Neural cell (in vitro differentiated cells): ENCODE measurements at regions not wholly inside any gene's neighbourhood (a gene's known extent, or its start where the extent isn't known, plus 50 kb on each side); places are given as distances from the start of the nearest gene placed in this dataset.

Experiments used
- H2AFZ ChIP-seq: fragments of 200-600, 300-800 bp; sonication (generic), shearing (Covaris generic); 2 replicates; pipeline ENCODE4 v1.6.0; 2014; ENCODE audit warnings: low read depth, mild to moderate bottlenecking, antibody characterized with exemption, low read length, moderate library complexity
- H3F3A ChIP-seq: fragments of 200-600 bp; shearing (Covaris generic); 2 replicates; pipeline ENCODE4 v1.6.1; 2016; ENCODE audit warnings: mild to moderate bottlenecking, moderate library complexity, mixed read lengths, antibody characterized with exemption, low read length; ENCODE audit not compliant: insufficient read depth, poor library complexity, severe bottlenecking
- H3K27ac ChIP-seq: fragments of 200-600, 300-800 bp; sonication (generic), shearing (Covaris generic); 2 replicates; pipeline ENCODE4 v1.5.1; 2014; ENCODE audit warnings: mild to moderate bottlenecking, low read length, moderate library complexity
- H3K27me3 ChIP-seq: fragments of 300-800, 200-600 bp; sonication (generic), shearing (Covaris generic); 2 replicates; pipeline ENCODE4 v1.6.0; 2014; ENCODE audit warnings: mild to moderate bottlenecking, low read depth, low read length, moderate library complexity; ENCODE audit not compliant: insufficient read depth
- H3K36me3 ChIP-seq: fragments of 300-800, 200-600 bp; sonication (generic), shearing (Covaris generic); 2 replicates; pipeline ENCODE4 v1.5.1; 2014; ENCODE audit warnings: mild to moderate bottlenecking, antibody characterized with exemption, low read length, moderate library complexity; ENCODE audit not compliant: insufficient read depth
- H3K4me2 ChIP-seq: fragments of 300-800, 200-600 bp; sonication (generic), shearing (Covaris generic); 2 replicates; pipeline ENCODE4 v1.6.0; 2014; ENCODE audit warnings: mild to moderate bottlenecking, low read length
- H3K4me3 ChIP-seq: fragments of 300-800, 200-600 bp; sonication (generic), shearing (Covaris generic); 2 replicates; pipeline ENCODE4 v1.5.1; 2014; ENCODE audit warnings: mild to moderate bottlenecking, low read length, moderate library complexity
- H3K79me2 ChIP-seq: fragments of 200-600 bp; shearing (Covaris generic); replicated peaks from 2 replicates; pipeline ENCODE4 v1.6.0; 2014; ENCODE audit warnings: mild to moderate bottlenecking, low read length, moderate library complexity; ENCODE audit not compliant: insufficient read depth
- H3K9ac ChIP-seq: fragments of 300-800, 200-600 bp; sonication (generic), shearing (Covaris generic); 2 replicates; pipeline ENCODE4 v1.6.1; 2016; ENCODE audit warnings: mild to moderate bottlenecking, low read length, mixed read lengths
- H3K9me2 ChIP-seq: fragments of 200-600 bp; shearing (Covaris generic); 2 replicates; pipeline ENCODE4 v1.6.1; 2016; ENCODE audit warnings: mild to moderate bottlenecking, low read length, mixed read lengths; ENCODE audit not compliant: insufficient read depth
- H3K9me3 ChIP-seq: fragments of 200-600, 300-800 bp; sonication (generic), shearing (Covaris generic); 2 replicates; pipeline ENCODE4 v1.6.1; 2016; ENCODE audit warnings: mild to moderate bottlenecking, mixed run types, low read length, moderate library complexity, mixed read lengths
- H4K20me1 ChIP-seq: fragments of 200-600 bp; shearing (Covaris generic); 2 replicates; pipeline ENCODE4 v1.6.1; 2016; ENCODE audit warnings: mild to moderate bottlenecking, mixed run types; ENCODE audit not compliant: insufficient read depth
- EP300 ChIP-seq: fragments of 450-650 bp; conservative IDR thresholded peaks from 2 replicates; pipeline ENCODE4 v1.6.1; 2014; ENCODE audit warnings: antibody characterized with exemption, mild to moderate bottlenecking, moderate library complexity; ENCODE audit not compliant: poor library complexity, severe bottlenecking
- EZH2 ChIP-seq: fragments of 200-600, 300-800 bp; shearing (Covaris generic), sonication (generic); IDR thresholded peaks from 2 replicates; pipeline ENCODE4 v1.6.1; 2014; ENCODE audit warnings: antibody characterized with exemption, low read length, borderline replicate concordance, mild to moderate bottlenecking; ENCODE audit not compliant: insufficient read depth, poor library complexity, severe bottlenecking
- MXI1 ChIP-seq: fragments of 450-650 bp; conservative IDR thresholded peaks from 2 replicates; pipeline ENCODE4 v1.6.1; 2014; ENCODE audit warnings: antibody characterized with exemption, mild to moderate bottlenecking; ENCODE audit not compliant: poor library complexity, severe bottlenecking
- POLR2AphosphoS5 ChIP-seq: IDR thresholded peaks from 2 replicates; pipeline ENCODE4 v1.6.1; 2012
- RAD21 ChIP-seq: fragments of 450-650 bp; conservative IDR thresholded peaks from 2 replicates; pipeline ENCODE4 v1.6.1; 2014; ENCODE audit warnings: antibody characterized with exemption, mild to moderate bottlenecking, moderate library complexity
- SMC3 ChIP-seq: fragments of 450-650 bp; conservative IDR thresholded peaks from 2 replicates; pipeline ENCODE4 v1.6.1; 2014; ENCODE audit warnings: antibody characterized with exemption, mild to moderate bottlenecking, moderate library complexity; ENCODE audit not compliant: poor library complexity
- TAF1 ChIP-seq: IDR thresholded peaks from 2 replicates; pipeline ENCODE4 v1.6.1; 2012; ENCODE audit warnings: low read depth
- TF ChIP-seq, protein P1 (sequence below): IDR thresholded peaks from 2 replicates; pipeline ENCODE4 v1.6.1; 2012; ENCODE audit warnings: borderline replicate concordance
- TF ChIP-seq, protein P2 (sequence below): fragments of 450-650 bp; IDR thresholded peaks from 2 replicates; pipeline ENCODE4 v1.5.1; 2014; ENCODE audit warnings: antibody characterized with exemption, mild to moderate bottlenecking, moderate library complexity; ENCODE audit not compliant: poor library complexity, severe bottlenecking

DNA sequence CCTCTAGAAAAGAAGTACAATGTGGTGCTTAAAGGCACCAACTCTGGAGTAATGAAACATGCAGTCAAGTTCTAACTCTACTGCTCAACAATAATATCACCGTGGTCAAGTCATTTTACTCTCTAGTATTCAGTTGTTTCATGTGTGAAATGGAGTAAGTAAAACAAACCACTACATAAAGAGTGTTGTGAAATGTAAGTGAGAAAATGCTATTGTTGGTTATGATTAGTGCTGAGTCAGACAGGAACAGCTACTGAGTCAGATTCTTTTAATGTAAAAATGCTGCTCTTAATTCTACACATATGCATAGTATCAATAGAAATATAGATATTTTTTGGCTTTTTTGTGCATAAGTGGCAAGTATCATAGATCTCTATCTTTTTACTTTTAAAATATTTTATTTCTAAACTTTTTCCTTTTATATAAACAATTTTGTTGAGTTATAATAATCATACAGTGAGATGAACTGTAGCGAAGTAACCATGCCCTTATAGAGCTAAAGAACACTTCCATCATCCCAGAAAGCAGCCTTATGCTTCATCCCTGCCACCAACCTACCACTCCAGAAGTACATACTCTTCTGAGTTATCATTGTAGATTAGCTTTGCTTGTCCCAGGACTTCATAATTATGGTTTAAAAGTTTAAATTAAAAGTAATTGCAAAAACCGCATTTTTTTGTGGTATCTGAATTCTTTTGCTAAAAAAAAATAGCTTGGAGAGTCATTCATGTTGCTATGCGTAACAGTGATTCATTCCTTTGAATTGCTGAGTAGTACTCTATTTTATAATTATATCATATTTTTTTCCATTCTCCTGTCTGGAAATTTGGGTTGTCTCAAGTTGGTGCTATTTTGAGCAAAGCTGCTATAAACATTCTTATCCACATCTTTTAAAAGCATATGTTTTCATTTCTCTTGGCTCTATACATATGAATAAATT lies 548.2 kb upstream of the CLINT1 start:
- Histone ChIP-seq H3K9me2 (no peaks in the 10 kb centered on the region), H3K4me2 (no peak overlapping the region), H2AFZ (no peak overlapping the region), H3K36me3 (no peaks in the 10 kb centered on the region), H3K4me3 (no peak overlapping the region), H4K20me1 (no peaks in the 10 kb centered on the region), H3K79me2 (no peaks in the 10 kb centered on the region), H3K27me3 (no peaks in the 10 kb centered on the region), H3K9me3 (no peaks in the 10 kb centered on the region), H3F3A (no peaks in the 10 kb centered on the region), H3K9ac (no peak overlapping the region), H3K27ac (no peak overlapping the region)
- TF ChIP-seq POLR2AphosphoS5 = no peak
- no peak for TF ChIP-seq RAD21
- TF ChIP-seq, protein P1, sequence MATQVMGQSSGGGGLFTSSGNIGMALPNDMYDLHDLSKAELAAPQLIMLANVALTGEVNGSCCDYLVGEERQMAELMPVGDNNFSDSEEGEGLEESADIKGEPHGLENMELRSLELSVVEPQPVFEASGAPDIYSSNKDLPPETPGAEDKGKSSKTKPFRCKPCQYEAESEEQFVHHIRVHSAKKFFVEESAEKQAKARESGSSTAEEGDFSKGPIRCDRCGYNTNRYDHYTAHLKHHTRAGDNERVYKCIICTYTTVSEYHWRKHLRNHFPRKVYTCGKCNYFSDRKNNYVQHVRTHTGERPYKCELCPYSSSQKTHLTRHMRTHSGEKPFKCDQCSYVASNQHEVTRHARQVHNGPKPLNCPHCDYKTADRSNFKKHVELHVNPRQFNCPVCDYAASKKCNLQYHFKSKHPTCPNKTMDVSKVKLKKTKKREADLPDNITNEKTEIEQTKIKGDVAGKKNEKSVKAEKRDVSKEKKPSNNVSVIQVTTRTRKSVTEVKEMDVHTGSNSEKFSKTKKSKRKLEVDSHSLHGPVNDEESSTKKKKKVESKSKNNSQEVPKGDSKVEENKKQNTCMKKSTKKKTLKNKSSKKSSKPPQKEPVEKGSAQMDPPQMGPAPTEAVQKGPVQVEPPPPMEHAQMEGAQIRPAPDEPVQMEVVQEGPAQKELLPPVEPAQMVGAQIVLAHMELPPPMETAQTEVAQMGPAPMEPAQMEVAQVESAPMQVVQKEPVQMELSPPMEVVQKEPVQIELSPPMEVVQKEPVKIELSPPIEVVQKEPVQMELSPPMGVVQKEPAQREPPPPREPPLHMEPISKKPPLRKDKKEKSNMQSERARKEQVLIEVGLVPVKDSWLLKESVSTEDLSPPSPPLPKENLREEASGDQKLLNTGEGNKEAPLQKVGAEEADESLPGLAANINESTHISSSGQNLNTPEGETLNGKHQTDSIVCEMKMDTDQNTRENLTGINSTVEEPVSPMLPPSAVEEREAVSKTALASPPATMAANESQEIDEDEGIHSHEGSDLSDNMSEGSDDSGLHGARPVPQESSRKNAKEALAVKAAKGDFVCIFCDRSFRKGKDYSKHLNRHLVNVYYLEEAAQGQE = no peak

DNA sequence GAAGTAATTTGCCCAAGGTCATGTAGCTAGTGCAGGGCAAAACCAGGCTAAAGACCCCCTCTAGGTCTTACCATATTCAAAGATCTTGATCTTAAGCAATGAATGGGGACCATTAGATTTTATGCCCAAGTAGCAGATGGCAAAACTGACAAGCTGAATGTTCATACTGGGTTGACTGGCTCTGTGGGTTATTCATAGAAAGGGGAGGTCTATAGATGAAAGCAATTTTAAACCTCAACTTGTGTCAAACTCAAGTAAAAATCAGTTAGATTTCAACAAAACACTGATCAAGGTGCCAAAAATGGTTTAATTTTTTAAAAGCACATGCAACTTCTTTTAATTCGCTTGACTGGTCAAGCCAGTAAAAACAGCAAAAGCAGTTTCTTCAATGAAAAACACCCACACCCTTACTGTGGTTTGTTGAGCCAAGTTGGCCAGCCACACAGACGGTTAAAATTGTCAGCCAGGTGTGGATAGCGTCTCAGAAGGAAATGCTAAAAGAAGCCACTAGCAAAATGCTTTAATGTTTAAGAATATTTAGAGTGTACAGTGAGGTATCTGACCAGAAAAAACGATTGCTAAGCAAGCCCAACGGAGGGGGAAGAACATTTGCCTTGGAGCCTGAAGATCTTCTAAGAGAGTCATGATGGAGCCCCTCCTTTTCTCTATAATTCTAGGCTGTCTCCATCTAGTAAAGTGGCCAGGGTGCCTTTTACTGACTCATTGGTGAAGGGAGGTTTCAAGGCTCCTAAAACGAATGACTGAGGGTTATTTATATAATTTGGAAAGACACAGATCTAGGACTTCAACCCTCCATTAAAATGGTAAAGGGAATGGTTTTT lies 539.6 kb upstream of the CLINT1 start:
- H3K9me2 ChIP-seq = no peaks in the 10 kb centered on the region
- H3K4me2 ChIP-seq = no peak overlapping the region
- H3F3A ChIP-seq = no peaks in the 10 kb centered on the region
- no peaks in the 10 kb centered on the region for H3K79me2 ChIP-seq
- H3K27ac ChIP-seq = no peak overlapping the region
- H4K20me1 ChIP-seq = no peaks in the 10 kb centered on the region
- H3K9ac ChIP-seq = no peak overlapping the region
- H3K4me3 ChIP-seq = no peak overlapping the region
- H2AFZ ChIP-seq = no peak overlapping the region
- no peaks in the 10 kb centered on the region for H3K27me3 ChIP-seq
- TF ChIP-seq TAF1 (no peak), RAD21 (no peak), EP300 (no peak), MXI1 (no peak), SMC3 (no peak), EZH2 (no peak), POLR2AphosphoS5 (no peak)
- TF ChIP-seq, protein P2, sequence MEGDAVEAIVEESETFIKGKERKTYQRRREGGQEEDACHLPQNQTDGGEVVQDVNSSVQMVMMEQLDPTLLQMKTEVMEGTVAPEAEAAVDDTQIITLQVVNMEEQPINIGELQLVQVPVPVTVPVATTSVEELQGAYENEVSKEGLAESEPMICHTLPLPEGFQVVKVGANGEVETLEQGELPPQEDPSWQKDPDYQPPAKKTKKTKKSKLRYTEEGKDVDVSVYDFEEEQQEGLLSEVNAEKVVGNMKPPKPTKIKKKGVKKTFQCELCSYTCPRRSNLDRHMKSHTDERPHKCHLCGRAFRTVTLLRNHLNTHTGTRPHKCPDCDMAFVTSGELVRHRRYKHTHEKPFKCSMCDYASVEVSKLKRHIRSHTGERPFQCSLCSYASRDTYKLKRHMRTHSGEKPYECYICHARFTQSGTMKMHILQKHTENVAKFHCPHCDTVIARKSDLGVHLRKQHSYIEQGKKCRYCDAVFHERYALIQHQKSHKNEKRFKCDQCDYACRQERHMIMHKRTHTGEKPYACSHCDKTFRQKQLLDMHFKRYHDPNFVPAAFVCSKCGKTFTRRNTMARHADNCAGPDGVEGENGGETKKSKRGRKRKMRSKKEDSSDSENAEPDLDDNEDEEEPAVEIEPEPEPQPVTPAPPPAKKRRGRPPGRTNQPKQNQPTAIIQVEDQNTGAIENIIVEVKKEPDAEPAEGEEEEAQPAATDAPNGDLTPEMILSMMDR = no peak
- TF ChIP-seq, protein P1 = no peak
- no peaks in the 10 kb centered on the region for H3K9me3 ChIP-seq
- H3K36me3 ChIP-seq = no peaks in the 10 kb centered on the region
